ENCODE measurements at regions not wholly inside any gene's neighbourhood (a gene's known extent, or its start where the extent isn't known, plus 50 kb on each side); places are given as distances from the start of the nearest gene placed in this dataset.

DNA sequence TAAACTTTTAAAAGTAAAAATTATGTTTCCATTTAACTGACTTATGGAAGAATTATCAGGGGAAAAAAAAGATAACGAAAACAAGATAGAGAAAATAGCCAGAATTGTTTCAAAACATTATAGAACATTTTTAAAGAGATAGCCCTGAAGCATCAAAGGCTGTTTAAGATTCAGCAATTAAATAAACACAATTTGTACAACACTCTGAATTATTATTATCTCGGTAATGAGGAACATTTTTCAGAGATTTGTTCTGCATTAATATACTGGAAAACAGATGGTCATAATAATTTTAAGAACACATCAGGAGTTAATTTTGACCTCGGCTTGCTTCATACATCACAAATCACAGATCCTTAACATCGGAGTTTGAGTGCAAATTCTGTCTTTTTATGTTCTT, 643.8 kb downstream of the SORCS1 start:
- DNase-seq = no peak

DNA sequence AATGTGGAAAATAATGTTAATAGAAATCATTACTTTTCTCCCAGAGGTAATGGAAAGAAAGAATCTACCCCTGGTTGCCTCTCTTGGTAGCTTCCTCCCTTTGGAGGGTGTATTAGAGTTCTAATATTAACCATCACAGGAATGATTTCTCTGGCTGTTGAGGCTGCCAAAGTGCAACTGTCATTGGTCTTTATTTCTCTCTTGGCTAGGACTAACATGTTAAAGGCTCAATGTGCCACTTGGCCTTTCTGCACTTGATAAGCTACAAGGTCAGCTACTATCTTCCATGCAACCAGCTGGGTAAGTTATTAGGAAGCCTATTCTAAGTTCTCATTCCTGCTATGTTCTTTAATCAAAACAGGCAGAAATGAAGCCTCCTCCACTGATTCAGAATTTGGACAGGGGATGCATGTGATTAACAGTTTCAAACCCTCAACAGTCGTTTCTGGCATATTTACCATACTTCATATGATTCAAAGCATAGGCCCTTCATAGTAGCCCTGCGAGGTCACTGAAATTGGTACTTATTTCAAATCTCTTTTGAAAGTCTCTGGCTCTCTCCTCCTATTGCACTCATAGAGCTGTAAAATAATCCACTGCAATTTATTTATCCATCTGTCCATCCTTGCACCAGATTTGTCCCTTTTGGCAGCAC, 645.0 kb downstream of the SORCS1 start:
- DNase-seq = no peak

- DNase-seq = no peak
These were observed 649.2 kb downstream of the SORCS1 start for GRCh38 chr10:106515206-106515790.

DNA sequence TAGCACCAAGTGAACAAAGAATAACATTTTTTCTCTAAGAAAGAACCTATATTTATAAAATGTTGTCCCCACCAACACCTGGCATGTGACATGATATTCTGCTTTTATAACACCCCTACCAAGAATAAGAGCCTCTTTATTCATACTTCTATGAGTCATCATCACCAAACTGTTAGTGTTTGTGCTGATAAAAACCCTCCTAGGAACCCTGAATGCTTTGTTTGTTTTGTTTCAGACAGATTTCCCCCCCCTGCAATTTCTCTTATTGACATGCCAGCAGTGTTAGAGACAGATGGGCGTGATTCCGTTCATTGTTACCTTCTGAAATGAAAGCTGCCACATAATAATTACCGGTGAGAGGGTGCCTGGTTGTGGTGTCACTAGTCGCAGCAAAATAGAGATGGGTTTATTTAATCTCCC, 651.1 kb downstream of the SORCS1 start:
- no peak for DNase-seq

DNA sequence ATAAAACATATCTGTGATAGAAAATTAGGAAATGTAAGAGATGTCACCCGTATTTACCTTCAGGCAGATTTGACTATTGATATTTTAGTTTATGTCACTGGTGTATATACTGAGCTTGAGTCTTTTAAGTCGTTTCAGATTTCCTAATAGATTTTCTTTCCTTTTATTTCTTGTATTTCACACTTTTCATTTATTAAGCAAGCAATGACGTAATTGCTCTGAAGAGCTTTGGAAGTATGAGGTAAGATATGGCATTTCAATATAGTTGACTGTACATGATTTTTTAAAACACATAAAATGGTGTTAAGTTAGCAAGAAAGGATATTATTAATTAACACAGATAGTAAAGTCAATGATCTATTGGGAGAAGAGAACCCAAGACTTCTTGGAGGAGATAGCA, 652.6 kb downstream of the SORCS1 start:
- DNase-seq = no peak

DNA sequence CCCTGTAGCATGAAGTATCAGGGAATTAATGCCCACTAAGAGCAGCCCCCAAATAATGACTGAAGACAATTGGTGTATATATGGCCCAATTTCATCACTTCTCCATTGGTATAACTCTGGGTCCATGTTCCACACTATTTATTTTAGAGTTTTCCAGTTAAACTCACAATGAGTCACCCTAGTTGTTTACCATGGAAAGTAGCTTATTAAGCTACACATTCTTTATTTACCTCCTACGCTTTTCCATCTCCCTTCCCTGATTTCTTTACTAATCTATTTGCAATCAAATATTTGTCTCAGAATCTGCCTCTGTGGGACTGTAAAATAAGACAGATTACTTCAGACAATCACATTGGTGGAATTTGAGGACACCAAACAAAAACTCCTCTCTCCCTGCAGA, 655.6 kb downstream of the SORCS1 start:
- no peak for DNase-seq

DNA sequence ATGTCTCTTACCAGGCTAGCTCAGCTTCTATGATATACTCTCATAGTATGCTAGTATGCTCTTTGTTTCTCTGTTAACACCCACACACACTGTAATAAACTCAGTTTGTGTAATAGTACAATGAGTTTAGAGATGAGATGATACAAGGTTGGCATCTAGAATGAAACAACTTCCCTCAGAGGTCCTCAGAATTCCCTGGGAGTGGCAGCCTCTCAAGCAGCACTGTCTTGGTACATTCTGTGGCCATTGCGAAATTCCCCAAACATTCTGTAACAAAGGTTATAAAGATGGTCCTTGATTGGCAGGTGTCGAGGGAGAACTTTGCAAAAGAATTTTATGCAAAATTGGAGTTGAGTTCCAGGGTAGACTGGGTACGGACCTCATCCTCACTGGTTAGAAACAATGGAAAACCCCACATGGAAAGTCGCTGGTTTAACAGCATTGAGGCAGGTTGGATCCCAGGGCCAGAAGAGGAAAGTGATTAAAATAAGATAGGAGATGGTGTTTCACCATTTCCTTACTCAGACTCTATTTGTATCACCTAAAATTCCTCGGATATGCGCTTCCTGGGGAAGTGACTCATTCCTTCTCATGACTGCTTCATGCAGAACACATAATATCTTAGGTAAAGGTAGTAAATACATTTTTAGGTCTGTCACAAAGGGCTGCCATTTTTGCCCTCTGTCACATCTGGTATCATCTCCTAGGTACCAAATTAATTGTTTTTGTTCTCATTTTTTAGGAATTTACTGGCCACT, 657.8 kb downstream of the SORCS1 start:
- DNase-seq = no peak

- DNase-seq = no peak
These were observed 660.0 kb downstream of the SORCS1 start for GRCh38 chr10:106504536-106504935.

GRCh38 chr10:106502641-106503040, 661.9 kb downstream of the SORCS1 start:
- DNase-seq = no peak

DNA sequence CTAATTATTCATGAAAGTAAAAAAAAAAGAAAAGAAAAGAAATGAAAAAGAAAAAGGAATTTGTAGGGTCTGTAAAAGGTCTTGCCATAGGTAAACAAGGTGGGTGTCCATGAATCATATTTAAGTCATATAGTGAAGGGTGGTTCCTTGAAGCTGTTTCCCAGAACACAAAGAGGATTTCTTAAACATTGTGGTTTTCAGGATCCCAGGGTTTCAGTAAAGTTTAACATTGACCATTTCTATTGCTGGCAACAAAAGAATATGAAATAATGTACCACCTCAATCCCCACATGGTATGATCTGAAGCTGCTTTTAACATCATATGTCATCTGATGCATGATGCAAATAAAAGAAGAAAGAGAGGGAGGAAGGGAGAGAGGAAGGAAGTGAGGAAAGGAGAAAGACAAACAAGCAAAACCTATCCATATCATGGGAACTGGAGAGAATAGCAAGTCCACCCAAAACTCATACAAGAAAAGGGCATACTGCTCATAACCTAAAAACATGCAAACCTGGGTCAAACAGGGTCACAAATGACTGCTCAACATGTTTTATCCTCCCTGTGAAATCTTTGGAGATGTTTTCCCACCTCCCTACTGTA, 663.5 kb downstream of the SORCS1 start:
- DNase-seq = no peak

- no peak for DNase-seq
These were observed 664.2 kb downstream of the SORCS1 start for GRCh38 chr10:106500041-106500924.

GRCh38 chr10:106499448-106499847, 665.1 kb downstream of the SORCS1 start:
- DNase-seq = no peak

GRCh38 chr10:106498675-106499074, 665.8 kb downstream of the SORCS1 start:
- DNase-seq = no peak

GRCh38 chr10:106495931-106496330, 668.6 kb downstream of the SORCS1 start:
- no peak for DNase-seq

DNA sequence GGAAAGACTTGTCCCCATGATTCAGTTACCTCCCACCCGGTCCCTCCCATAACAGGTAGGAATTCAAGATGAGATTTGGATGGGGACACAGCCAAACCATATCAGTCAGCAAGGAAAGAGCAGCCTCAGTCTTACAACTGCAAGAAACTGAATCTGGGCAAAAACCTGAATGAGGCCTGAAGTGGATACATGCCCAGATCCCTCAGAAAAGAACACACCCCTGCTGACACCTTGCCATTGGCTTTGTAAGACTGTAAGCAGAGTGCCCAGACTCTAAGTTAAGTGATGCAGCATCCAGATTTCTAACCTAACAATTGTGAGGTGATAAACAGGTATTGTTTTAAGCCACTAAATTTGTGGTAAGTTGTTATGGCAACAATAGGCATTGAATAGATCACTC, 670.8 kb downstream of the SORCS1 start:
- no peak for DNase-seq

GRCh38 chr10:106493226-106493625, 671.3 kb downstream of the SORCS1 start:
- DNase-seq = no peak

GRCh38 chr10:106487726-106488125, 676.8 kb downstream of the SORCS1 start:
- DNase-seq = no peak

- no peak for DNase-seq
These were observed 682.8 kb downstream of the SORCS1 start for GRCh38 chr10:106481598-106482275.

- no peak for DNase-seq
These were observed 684.9 kb downstream of the SORCS1 start for GRCh38 chr10:106479636-106480035.

DNA sequence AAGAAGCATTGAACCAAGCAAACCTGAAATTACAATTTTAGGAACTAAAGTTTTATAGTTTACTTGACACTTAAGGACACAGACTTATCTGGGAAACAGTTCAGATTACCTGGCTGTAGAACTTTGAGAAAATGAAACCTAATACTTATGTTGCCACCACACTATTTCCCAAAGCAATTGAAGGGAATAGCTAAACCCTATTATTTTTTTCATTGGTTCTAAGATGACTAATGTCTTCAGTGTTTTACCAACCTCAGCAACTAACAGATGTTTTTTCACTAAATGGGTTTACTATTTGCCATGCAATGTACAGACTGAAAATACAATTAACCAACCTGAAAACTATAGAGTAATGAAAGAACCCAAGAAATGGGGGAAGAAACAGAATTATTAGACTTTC, 689.6 kb downstream of the SORCS1 start:
- no peak for DNase-seq

DNA sequence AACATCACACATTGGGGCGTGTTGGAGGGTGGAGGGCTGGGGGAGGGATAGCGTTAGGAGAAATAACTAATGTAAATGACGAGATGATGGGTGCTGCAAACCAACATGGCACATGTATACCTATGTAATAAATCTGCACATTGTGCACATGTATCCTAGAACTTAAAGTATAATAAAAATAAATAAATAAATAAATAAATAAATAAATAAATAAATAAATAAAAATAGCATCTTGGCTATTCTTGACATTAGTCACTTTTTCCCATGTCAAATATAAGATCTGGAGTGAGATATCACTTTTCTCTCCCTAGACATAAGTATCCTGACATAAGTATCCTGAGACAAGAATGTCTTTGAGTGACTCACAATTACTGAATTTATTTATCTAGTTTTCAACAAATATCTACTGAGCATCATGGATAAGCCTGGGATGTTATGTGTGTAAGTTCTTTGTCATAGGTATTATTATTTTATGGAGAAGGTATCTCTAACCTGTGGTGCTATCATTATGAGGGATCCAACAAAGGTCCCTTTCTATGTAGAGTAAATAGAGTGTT, 691.3 kb downstream of the SORCS1 start:
- DNase-seq = no peak
